HG02884 (cell line): ENCODE measurements at regions not wholly inside any gene's neighbourhood (a gene's known extent, or its start where the extent isn't known, plus 50 kb on each side); places are given as distances from the start of the nearest gene placed in this dataset.

Experiments used
- ATAC-seq: cut with Tn5 transposase; IDR thresholded peaks from one replicate; pipeline ENCODE4 v1.9.1; 2021; ENCODE audit warnings: mild to moderate bottlenecking, moderate library complexity; ENCODE audit not compliant: unreplicated experiment

DNA sequence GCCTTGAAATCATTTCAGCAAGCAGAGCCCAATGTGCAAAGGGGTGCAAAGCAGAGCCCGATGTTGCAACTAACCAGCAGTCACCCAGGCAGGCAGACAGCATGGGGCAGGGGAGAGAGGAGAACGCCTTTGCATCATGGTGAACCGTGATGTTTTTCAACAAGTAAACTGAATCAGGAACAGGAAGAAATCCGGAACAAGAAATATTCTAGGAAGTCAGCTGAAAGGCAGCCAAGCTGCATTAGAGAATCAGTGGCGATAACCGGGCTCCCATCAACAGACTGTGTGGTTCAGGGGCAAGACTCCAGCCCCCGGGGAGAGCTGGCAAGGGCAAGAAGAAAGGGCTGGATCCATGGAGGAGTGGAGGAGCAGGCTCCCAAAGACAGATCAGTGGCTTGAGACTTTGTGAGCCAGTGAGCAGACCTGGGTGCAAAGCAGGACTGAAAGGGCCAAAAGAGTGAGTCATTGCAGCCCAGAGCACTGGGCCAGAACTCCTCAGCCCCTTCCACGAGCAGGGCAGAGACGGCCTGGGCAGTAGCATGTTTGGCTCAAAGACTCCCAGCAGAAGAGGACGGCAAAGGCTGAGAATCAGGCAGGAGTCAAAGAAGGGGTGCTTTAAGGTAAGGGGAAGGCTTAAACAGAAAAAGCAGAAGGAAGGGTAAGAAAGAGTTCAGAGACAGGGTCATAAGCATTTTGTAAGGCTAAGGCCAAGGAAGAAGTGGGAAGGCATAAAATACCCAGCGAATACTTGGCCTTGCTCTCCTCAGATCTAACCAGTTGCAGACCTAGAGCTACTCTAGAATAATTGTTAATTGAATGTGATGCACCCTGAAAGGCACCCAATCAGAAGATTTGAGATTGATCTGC lies 155.0 kb downstream of the SETD4 start:
- ATAC-seq, result no peak

DNA sequence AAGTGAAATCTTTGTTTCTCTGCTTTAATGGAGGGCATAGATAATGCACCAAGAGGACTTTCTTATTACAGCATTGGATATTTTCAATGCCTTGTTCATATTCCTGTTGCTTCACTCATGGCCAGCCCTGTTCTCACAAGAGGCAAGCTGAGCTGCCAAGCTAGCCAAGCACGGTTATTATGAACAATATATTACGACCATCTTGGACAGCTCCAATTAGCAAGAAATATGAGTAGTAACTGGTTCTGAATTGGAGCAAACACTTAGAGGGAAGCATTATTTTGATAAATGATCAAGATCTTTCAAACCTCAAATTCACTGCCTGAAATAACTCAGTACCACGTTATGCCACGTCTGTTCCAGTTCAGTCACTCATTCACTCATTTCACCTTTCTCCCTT lies 159.8 kb downstream of the SETD4 start:
- ATAC-seq, result no peak

DNA sequence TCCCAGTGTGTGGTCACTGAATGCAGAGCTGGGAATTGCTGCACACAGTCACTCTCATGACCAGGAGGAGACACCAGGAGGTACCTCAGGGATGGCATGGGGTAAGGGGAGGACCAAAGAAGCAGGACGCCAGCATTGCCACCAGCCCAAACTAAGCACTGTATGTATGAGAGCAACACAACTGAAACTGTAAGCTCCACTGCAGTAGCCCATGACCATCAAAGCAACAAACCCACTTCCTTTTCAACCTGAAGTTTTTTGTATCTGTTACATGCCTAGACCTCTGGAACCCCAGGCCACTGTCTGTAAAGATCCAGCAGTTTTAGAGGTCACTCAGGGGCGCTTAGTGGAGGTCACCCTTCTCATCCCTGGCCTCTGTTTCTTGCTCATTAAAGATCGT lies 164.3 kb downstream of the SETD4 start:
- peak; percentile 48 for ATAC-seq

DNA sequence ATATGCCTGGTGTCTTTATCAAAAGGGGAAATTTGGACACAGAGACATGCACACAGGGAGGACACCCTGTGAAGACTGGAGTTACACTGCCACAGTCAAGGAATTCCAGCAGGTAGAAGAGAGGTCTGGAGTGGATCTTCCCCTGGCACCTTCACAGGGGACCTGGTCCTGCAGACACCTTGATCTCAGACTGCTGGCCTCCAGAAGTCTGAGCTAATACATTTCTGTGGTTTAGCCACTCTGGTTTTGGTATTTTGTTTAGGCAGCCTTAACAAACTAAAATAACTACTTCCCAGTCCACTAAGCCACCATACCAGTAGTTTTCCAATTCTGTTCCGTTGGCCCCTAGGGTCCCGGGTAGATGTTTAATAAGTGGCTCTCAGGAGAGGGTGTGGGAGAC lies 164.7 kb downstream of the SETD4 start:
- no peak for ATAC-seq

DNA sequence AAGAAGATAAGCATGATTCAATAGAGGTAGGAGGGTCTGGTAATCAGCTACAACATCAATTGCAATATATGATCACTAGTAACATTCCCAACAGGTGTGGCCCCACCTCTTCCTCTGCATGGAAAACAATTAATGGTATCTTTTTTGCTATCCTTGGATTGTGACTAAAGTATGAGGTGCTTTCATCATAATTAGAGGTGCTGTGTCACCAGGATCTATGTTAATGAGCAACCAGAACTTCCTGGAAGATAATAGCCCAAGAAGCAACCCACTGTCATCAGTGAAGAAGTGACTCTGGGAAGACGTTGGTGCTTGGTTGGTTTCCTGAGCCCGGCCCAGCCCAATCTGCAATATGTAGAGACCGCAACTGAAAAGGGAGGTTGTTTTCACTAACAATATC lies 167.2 kb downstream of the SETD4 start:
- no peak for ATAC-seq

DNA sequence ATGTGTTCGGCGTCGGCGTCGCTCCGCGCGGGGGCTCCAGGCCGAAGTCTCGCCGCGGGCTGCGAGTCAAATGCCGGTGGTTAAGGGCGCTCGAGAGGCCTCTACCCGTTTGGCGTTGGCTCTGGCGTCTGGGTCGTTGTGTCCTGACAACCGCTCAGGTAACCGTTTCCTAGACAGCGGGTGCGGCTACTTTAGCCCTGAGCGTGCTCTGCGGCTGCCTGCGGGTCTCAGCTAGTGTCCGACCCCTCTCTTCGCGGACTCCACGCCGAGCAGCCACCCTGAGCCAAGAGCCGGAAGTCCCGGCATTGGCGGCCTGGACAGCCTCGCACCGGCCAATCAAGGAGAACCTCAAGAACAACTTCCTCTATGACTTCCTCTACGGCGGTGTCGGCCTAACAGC lies 173.4 kb downstream of the SETD4 start:
- no peak for ATAC-seq

DNA sequence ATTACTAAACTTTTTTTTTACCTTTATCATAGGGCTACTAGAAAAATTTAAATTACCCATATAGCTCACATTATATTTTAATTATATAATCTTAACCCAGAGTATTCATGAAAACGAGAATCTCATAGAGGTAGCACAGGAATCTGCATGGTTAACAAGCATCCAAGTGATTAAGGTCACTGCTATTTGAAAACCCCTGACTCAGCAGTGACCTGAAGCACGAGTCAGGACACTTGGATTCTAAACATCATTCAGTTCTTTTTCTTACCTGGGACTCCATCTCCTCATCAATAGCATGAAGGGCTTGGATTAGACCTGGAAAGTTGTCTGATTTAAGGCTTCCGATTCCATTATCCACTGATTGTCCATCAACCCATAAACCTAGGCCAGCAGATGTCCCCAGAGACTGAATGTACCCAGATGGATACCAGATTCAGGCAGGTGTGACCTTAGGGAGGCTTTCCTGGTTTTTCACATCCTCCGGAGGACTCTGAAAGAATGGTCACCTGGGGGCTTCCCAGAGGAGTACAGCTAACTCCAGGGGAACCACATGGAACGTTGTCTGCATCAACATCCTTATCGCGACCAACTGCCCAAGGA lies 174.3 kb downstream of the SETD4 start:
- ATAC-seq, result no peak

DNA sequence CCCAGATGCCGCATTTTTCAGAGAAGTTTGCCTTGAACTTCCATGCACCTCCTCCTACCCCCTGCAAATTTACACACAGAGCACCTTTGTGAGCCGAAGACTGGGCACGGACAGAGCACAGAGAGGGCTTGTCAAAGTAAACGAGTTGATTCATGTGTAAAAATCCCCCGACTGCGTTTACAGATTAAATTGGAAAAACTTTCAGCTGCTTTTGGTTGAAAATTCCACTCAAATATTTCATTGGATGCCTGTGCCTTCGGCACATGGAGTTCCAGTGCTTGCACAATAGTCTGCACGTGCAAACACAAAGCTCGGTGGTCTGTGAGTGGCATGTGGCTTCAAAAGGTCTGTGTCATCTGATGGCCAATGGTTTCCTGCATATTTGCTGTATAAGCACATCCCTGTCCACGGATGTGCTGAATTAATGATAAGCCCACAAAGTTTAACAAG lies 177.5 kb downstream of the SETD4 start:
- ATAC-seq, result no peak

DNA sequence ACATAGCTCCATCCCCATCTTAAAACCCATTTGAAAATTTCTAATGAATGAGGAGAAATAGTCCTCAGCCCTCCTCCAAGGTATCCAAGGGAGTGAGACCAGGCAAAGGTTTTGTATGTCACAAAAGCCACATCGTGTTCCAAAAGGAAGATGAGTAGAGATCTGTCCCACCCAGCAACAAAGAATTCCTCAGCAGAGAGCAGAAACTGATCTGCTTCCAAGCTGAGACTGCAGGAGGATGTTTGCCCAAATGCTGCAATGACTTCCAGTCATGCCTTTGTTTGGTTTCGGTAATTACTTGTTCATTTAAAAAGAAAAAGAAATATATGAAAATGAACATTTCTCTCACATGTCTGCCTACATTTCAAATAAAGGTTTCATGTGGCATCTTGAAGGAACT lies 186.9 kb downstream of the SETD4 start:
- ATAC-seq, result no peak

DNA sequence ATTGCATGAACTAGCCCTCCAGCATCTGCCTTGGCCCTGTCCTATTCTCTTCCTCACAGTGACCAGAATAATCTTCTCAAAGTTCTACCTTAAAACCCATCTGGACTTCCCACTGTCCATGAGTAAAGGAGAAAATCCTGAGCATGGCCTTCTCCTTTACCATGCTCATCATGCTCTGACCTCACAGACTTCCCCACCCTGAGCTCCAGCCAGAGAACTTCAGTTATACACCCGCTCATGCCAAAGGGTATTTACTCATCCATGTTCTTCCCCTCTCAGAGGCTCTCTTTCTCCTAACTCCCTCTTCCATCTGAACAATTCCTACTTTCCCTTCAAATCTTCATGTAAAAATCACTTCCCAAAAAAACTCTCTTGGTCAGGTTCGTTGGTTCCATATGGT lies 188.4 kb downstream of the SETD4 start:
- ATAC-seq, result no peak

DNA sequence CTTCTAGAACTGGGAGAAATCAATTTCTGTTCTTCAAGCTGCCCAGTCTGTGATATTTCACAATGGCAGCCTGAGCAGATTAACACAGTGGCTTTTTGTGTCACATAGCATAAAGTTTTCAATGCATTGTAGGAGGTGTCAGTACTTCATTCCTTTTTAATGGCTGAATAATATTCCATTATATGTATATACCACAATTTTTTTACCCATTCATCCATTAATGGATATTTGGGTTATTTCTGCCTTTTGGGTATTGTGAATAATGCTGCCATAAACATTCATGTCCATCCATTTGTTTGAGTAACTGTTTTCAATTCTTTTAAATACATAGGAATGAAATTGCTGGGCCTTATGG lies 191.5 kb downstream of the SETD4 start:
- ATAC-seq, result no peak

DNA sequence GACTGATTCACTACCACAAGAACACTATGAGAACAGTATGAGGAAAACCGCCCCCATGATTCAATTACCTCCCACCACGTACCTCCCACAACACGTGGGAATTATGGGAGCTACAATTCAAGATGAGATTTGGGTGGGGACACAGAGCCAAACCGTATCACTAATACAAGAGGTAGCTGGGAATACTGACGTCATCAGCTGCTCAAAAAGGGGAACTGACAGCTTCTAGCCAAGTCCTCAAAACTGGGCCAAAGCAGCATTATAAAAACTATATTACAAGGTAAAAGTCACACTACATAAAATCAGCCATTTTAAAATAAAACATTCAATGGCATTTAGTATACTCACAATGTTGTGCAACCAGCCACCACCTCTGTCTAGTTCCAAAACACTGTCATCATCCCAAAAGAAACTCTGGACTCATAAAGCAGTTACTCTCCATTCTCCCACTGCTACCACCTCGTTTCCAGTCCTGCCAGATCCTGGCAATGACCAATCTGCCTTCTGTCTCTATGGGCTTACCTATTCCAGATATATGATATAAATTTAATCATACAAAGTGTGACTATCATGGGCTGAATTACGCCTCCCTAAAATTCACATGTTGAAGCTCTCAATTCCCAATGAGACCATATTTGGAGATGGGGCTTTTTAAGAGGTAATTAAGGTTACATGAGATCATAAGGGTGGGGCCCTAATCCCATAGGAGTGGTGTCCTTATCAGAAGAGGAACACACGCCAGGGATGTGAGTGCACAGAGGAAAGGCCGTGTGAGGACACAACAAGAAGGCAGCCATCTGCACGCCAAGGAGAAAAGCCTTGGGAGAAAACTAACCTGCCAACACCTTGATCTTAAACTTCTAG lies 192.1 kb downstream of the SETD4 start:
- ATAC-seq, result no peak

DNA sequence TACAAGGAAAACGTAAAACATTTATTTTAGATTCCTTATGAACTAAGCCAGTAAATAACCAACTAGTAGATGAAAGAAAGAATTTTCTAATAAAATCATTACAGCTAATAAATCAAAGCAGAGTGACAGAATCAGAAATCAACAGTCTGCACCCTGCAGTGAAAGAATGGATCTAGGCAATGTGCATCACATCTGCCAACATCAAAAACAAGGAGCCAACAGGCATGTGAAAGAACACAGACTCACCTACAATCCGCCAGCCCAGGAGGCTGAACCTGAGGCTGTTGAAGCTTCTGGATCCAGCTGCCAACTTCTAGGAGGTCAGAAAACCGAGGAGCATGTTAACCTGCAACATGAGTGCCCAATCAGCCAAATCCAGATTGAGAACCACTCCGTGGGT lies 196.3 kb downstream of the SETD4 start:
- no peak for ATAC-seq

DNA sequence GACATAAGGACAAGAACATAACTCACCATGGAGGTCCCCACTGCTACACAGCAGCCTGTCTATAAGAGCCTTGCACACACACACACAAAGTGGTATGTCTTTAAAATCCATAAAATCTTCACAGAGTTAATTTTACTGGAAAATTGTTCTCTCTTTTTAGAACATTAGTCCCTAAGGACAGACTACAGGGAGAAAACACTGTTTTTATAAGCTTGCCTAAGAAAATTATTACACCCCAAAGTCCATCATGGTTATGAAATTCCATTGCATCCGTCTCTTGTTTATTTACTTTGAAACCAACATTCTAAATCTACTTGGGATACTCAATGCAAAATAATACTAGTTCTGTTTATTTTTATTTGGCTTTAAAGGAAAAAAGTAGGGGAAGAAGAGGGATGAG lies 197.4 kb downstream of the SETD4 start:
- ATAC-seq, result no peak

DNA sequence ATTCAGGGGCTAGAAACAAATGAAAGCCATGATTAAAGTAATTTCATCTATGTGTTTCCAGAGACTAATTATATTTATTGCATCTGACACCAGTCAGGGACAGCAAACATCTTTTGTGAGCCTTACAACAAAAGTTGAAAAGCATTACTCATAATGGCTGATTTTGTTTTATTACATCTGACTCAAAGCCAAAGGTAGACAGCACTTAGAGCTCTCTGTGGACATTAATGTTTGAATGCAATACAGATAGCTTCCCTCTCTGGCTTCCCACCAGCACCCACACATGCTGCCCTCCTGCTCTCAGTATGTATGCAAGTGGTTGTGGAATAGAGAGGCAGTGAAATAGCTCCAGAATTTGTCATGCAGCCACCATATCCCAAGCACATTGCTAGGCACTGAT lies 198.7 kb downstream of the SETD4 start:
- no peak for ATAC-seq

DNA sequence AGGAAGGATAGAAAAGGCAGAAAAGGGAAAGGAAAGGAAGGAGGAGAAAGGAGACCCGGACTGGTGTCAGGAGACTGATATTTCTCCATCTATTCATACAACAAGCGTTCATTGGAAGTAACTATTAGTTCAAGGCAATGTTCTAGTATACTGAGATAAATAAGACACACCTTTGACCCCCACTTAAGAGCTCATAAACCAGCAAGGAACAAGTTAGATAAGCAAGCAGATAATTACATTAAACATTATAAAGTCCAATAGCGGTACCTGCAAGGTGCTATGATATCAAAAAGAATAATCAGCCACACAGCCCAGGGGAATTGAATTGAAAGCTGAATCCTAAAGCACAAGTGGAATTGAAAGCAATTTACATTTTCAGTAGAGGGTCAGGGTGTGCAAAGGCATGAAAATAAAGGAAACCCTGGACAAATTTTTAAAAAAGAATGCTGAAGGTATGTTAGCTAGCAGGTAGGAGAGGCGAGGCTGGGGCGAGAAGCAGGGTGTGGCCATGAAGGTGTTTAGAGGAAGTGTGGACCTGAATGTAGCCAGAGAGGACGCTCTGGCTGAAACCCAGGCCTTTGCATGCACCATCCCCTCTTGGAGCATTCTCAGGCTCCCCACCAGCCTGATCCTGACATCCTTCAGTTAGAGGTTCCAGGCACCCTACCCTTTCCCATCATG lies 200.0 kb downstream of the SETD4 start:
- no peak for ATAC-seq

DNA sequence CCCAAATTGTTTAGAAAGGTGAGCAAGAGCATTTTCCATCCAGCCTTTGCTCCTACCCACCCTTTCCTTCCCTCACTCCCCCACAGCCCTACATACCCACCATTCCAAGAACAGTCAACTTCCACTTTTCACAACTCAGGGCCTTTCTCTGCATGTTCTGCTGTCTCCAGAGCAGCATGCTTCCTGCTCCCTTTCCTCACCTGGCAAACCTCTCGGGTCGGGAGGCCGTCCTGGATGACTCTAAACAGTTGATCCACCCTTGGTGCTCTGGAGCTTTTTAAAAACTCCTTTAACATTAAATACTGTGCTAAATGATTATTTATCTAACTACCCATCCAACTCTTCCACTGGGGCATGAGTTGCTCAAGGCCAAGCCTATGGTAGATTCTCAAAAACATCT lies 200.6 kb downstream of the SETD4 start:
- no peak for ATAC-seq

DNA sequence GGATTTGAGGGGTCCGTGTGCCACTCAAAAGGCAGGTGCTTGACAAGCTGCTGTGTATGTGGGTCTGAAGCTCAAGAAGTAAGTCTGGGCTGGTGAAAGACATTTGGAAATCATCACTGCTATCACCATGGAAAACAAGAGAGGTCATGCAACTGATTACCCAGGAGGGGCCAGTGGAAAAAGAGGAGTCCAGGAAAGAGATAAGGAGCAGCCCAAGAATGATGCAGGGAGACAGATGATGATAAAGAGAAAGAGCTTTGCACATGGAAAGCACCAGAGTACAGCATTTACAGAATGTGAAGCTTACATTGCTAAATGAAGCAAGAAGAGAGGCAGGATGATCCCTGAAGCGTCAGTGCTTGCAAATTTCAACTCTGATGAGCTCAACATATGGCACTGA lies 203.2 kb downstream of the SETD4 start:
- no peak for ATAC-seq

DNA sequence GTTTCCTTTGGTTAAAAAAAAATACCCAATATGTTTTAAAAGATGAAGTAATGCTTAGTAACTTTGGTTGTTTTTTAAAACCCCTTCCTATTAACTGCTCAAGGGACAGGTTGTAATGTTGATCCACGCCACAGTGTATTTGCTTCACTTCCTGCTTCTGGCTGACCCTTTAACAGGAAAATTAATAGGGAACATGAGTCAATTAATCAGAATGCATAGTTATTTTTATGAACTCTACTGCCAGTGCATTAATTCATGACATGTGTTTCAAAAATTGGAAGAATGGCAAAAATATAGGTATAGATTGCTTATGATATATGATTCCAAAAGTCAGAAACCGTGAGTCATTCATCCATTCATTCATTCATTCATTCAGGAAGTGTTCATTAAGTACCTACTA lies 204.8 kb downstream of the SETD4 start:
- ATAC-seq, result no peak

DNA sequence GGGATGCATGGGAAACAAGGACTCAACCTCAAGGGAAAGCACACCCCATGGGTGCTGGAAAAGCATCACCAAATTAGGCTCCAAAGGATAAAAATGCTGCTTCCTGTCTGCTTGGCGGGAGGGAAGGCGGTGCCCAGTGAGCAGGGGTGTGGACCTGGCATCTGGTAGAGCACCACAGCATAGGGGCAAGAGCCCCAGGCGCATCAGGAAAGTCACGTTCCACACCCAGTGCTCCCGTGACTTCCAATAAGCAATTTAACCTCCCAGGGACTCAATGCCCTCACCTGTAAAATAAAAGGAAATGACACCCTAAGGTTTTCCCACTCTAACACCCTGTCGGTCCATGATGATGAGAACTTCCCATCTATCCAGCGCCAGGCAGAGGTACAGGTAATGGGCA lies 206.0 kb downstream of the SETD4 start:
- ATAC-seq, result no peak
